ENCODE measurements at regions not wholly inside any gene's neighbourhood (a gene's known extent, or its start where the extent isn't known, plus 50 kb on each side); places are given as distances from the start of the nearest gene placed in this dataset.

DNA sequence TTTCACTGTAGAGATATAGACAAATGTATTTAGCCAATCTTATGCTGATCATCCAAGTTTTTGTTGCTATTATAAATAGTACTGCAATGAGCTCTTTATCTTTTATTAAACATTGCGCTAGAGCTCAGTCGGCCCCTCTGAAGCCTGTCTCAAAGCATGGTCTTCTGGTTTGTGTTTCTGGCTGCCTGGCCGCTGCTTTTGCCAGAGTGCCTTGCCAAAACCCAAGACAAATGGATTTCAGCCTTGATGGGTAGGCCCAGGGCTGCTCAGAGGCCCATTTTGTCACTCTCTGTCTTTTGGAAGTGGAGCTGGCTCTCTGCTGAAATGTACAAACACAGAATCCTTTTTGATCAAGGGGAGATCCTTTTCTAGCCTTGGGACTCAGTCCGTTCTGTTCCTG, 102.9 kb upstream of the KCNG1 start:
- TF ChIP-seq POLR2A (IDR thresholded peaks at IDR 0.05; ENCODE audit: low read depth) (no peak), EP300 (IDR thresholded peaks at IDR 0.05) (no peak), CTCF (IDR thresholded peaks at IDR 0.05) (no peak), POLR2AphosphoS5 (IDR thresholded peaks at IDR 0.05) (peak in 1 of 2 donors; percentile 23)

Measured in esophagus muscularis mucosa (tissue), 4 donors.